CD4-positive, alpha-beta T cell treated with Interleukin-10 for 1 hour (primary cell): ENCODE measurements at regions not wholly inside any gene's neighbourhood (a gene's known extent, or its start where the extent isn't known, plus 50 kb on each side); places are given as distances from the start of the nearest gene placed in this dataset.

Experiments
- DNase-seq: peaks from one replicate; pipeline ENCODE4 v3.0.0-alpha.2; 2020

- DNase-seq, result no peak
Measured at GRCh38 chr18:2412281-2412680, 159.0 kb downstream of the METTL4 start.

- no peak for DNase-seq
Measured at GRCh38 chr18:2412996-2413751, 158.1 kb downstream of the METTL4 start.

- DNase-seq, result no peak
Measured at GRCh38 chr18:2414235-2414634, 157.1 kb downstream of the METTL4 start.

GRCh38 chr18:2415656-2416055 is 155.6 kb downstream of the METTL4 start:
- DNase-seq, result no peak

- no peak for DNase-seq
Measured at GRCh38 chr18:2417861-2418610, 153.3 kb downstream of the METTL4 start.

GRCh38 chr18:2420367-2420766 is 150.9 kb downstream of the METTL4 start:
- DNase-seq, result no peak

GRCh38 chr18:2423761-2424160 is 147.5 kb downstream of the METTL4 start:
- DNase-seq, result no peak

- no peak for DNase-seq
Measured at GRCh38 chr18:2424420-2424819, 146.9 kb downstream of the METTL4 start.

- no peak for DNase-seq
Measured at GRCh38 chr18:2425426-2426317, 145.6 kb downstream of the METTL4 start.

- no peak for DNase-seq
Measured at GRCh38 chr18:2430191-2430590, 141.1 kb downstream of the METTL4 start.

- no peak for DNase-seq
Measured at GRCh38 chr18:2431806-2432205, 139.5 kb downstream of the METTL4 start.

- no peak for DNase-seq
Measured at GRCh38 chr18:2433366-2433765, 137.9 kb downstream of the METTL4 start.

GRCh38 chr18:2441544-2441943 is 129.8 kb downstream of the METTL4 start:
- DNase-seq, result no peak

GRCh38 chr18:2442006-2442405 is 129.3 kb downstream of the METTL4 start:
- DNase-seq, result no peak

- no peak for DNase-seq
Measured at GRCh38 chr18:2442726-2443275, 128.5 kb downstream of the METTL4 start.

- no peak for DNase-seq
Measured at GRCh38 chr18:2444201-2444875, 127.0 kb downstream of the METTL4 start.

GRCh38 chr18:2448565-2449151 is 122.6 kb downstream of the METTL4 start:
- no peak for DNase-seq

GRCh38 chr18:2451556-2451955 is 119.7 kb downstream of the METTL4 start:
- DNase-seq, result no peak

- no peak for DNase-seq
Measured at GRCh38 chr18:2459886-2460285, 111.4 kb downstream of the METTL4 start.

GRCh38 chr18:2466978-2467377 is 104.3 kb downstream of the METTL4 start:
- DNase-seq, result no peak

GRCh38 chr18:2468051-2468450 is 103.3 kb downstream of the METTL4 start:
- DNase-seq, result no peak

GRCh38 chr18:2471523-2471922 is 99.8 kb downstream of the METTL4 start:
- no peak for DNase-seq
